A673 (cell line): ENCODE measurements at regions not wholly inside any gene's neighbourhood (a gene's known extent, or its start where the extent isn't known, plus 50 kb on each side); places are given as distances from the start of the nearest gene placed in this dataset.

ENCODE experiments used
- BruUV-seq: library from RNA; stranded (reverse); fragments of 400-500 nt; replicated peaks from 2 replicates; lab custom pipeline; 2021; lab: Mats Ljungman, UMichigan
- CTCF ChIA-PET: fragments of 300-600 bp; sonication (Branson Sonifier 250); formaldehyde crosslinking; loops from one replicate; lab custom pipeline; 2022; ENCODE audit warnings: antibody characterized with exemption; lab: Charles Lee
- POLR2A ChIA-PET: fragments of 300-600 bp; sonication (Branson Sonifier 250); formaldehyde crosslinking; loops from one replicate; lab custom pipeline; 2022; ENCODE audit warnings: antibody characterized with exemption; ENCODE audit not compliant: low non-redundant PET; lab: Charles Lee
- DNase-seq: peaks from one replicate; pipeline ENCODE4 v3.0.0-alpha.2; 2015; ENCODE audit warnings: low spot score
- H3K27ac ChIP-seq: fragments of 200-600 bp; sonication (generic); 2 replicates; pipeline ENCODE4 v1.5.1; 2016; ENCODE audit warnings: mixed run types, low read depth, mild to moderate bottlenecking, mixed read lengths, antibody characterized with exemption, low read length; ENCODE audit not compliant: poor library complexity, severe bottlenecking
- H3K27me3 ChIP-seq: fragments of 200-600 bp; sonication (generic); replicated peaks from 2 replicates; pipeline ENCODE4 v1.6.1; 2017; ENCODE audit warnings: mixed run types, low read depth, mild to moderate bottlenecking, mixed read lengths, antibody characterized with exemption, low read length; ENCODE audit not compliant: insufficient read depth, poor library complexity
- H3K36me3 ChIP-seq: fragments of 200-600 bp; sonication (generic); 2 replicates; pipeline ENCODE4 v1.6.1; 2016; ENCODE audit warnings: mixed run types, mild to moderate bottlenecking, mixed read lengths, antibody characterized with exemption, low read length; ENCODE audit not compliant: insufficient read depth, poor library complexity, severe bottlenecking
- H3K4me1 ChIP-seq: fragments of 200-600 bp; sonication (generic); 2 replicates; pipeline ENCODE4 v1.6.1; 2017; ENCODE audit warnings: mixed run types, mild to moderate bottlenecking, mixed read lengths, antibody characterized with exemption, low read length; ENCODE audit not compliant: insufficient read depth, poor library complexity, severe bottlenecking
- H3K4me3 ChIP-seq: fragments of 200-600 bp; sonication (generic); 2 replicates; pipeline ENCODE4 v1.5.1; 2016; ENCODE audit warnings: low read depth, mixed run types, mild to moderate bottlenecking, mixed read lengths, low read length; ENCODE audit not compliant: poor library complexity, severe bottlenecking
- H3K9me3 ChIP-seq: fragments of 200-600 bp; sonication (generic); 2 replicates; pipeline ENCODE4 v1.6.1; 2016; ENCODE audit warnings: mixed run types, low read depth, mild to moderate bottlenecking, mixed read lengths, antibody characterized with exemption, low read length; ENCODE audit not compliant: poor library complexity, severe bottlenecking
- EZH2 ChIP-seq: fragments of 200-600 bp; sonication (generic); IDR thresholded peaks from 2 replicates; pipeline ENCODE4 v1.6.1; 2017; ENCODE audit warnings: borderline replicate concordance, low read depth, mild to moderate bottlenecking, mixed read lengths, antibody characterized with exemption, low read length; ENCODE audit not compliant: poor library complexity, severe bottlenecking
- intact Hi-C: fragments of 100-400 bp; cut with micrococcal nuclease; formaldehyde crosslinking; loops from one replicate; pipeline ENCODE4 v1.10.0; 2022; ENCODE audit not compliant: unreplicated experiment
- TF ChIP-seq, protein P1 (sequence below): fragments of 300-800, 200-600 bp; sonication (generic); conservative IDR thresholded peaks from 2 replicates; pipeline ENCODE4 v1.5.1; 2017; ENCODE audit warnings: low read depth, mild to moderate bottlenecking, antibody characterized with exemption, low read length, moderate library complexity, mixed read lengths

GRCh38 chr3:18216996-18217395, 208.1 kb downstream of the SATB1 start:
- Histone ChIP-seq H3K9me3 (no peaks in the 10 kb centered on the region), H3K27ac (no peak overlapping the region), H3K36me3 (no peaks in the 10 kb centered on the region), H3K4me3 (no peak overlapping the region), H3K4me1 (no peaks in the 10 kb centered on the region), H3K27me3 (peaks cover 5% of the 10 kb centered on the region)
- DNase-seq: no peak
- TF ChIP-seq EZH2: no peak
- TF ChIP-seq, protein P1, sequence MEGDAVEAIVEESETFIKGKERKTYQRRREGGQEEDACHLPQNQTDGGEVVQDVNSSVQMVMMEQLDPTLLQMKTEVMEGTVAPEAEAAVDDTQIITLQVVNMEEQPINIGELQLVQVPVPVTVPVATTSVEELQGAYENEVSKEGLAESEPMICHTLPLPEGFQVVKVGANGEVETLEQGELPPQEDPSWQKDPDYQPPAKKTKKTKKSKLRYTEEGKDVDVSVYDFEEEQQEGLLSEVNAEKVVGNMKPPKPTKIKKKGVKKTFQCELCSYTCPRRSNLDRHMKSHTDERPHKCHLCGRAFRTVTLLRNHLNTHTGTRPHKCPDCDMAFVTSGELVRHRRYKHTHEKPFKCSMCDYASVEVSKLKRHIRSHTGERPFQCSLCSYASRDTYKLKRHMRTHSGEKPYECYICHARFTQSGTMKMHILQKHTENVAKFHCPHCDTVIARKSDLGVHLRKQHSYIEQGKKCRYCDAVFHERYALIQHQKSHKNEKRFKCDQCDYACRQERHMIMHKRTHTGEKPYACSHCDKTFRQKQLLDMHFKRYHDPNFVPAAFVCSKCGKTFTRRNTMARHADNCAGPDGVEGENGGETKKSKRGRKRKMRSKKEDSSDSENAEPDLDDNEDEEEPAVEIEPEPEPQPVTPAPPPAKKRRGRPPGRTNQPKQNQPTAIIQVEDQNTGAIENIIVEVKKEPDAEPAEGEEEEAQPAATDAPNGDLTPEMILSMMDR: no peak
- ChIA-PET POLR2A (no interaction called here), CTCF (no interaction called here)
- no TSS peak for BruUV-seq
- intact Hi-C loops: no loop called here

- BruUV-seq: no TSS peak
- Histone ChIP-seq H3K27ac (no peak overlapping the region), H3K27me3 (peaks cover 5% of the 10 kb centered on the region), H3K4me3 (no peak overlapping the region), H3K9me3 (no peaks in the 10 kb centered on the region), H3K36me3 (no peaks in the 10 kb centered on the region), H3K4me1 (no peaks in the 10 kb centered on the region)
- POLR2A ChIA-PET: no interaction called here
- TF ChIP-seq EZH2: no peak
- TF ChIP-seq, protein P1: no peak
- DNase-seq: no peak
- CTCF ChIA-PET: no interaction called here
- intact Hi-C loops: no loop called here
These were observed 209.5 kb downstream of the SATB1 start for GRCh38 chr3:18215639-18216038.

DNA sequence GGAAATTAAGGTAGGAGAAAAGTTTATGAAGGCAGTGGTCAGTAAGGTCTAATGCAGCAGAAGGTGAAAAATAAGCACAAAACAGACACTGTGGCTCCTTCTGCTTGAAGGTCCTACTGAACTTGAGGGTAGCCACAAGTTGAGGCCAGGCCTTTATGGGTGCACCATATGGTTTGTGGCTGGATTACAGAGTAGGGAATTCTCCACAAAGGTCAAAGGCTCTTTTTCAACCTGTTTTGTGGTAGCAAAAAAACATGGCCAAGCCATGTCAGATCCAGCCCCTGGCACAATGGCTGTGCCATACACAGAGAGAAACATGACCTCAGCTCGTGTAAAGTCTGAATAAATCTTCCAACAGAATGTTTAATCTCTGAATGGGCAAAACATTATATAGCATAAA, 214.0 kb downstream of the SATB1 start:
- no peaks in the 10 kb centered on the region for H3K9me3 ChIP-seq
- TF ChIP-seq, protein P1: no peak
- TF ChIP-seq EZH2: no peak
- no peak overlapping the region for H3K27ac ChIP-seq
- intact Hi-C loops: no loop called here
- H3K36me3 ChIP-seq: no peaks in the 10 kb centered on the region
- DNase-seq: no peak
- POLR2A ChIA-PET: no interaction called here
- CTCF ChIA-PET: no interaction called here
- no peaks in the 10 kb centered on the region for H3K4me1 ChIP-seq
- no peak overlapping the region for H3K4me3 ChIP-seq
- BruUV-seq: no TSS peak
- peaks cover 5% of the 10 kb centered on the region for H3K27me3 ChIP-seq
